GM21390 (cell line): ENCODE measurements at regions not wholly inside any gene's neighbourhood (a gene's known extent, or its start where the extent isn't known, plus 50 kb on each side); places are given as distances from the start of the nearest gene placed in this dataset.

ENCODE experiments used
- ATAC-seq: cut with Tn5 transposase; IDR thresholded peaks from one replicate; pipeline ENCODE4 v1.9.1; 2021; ENCODE audit not compliant: unreplicated experiment

DNA sequence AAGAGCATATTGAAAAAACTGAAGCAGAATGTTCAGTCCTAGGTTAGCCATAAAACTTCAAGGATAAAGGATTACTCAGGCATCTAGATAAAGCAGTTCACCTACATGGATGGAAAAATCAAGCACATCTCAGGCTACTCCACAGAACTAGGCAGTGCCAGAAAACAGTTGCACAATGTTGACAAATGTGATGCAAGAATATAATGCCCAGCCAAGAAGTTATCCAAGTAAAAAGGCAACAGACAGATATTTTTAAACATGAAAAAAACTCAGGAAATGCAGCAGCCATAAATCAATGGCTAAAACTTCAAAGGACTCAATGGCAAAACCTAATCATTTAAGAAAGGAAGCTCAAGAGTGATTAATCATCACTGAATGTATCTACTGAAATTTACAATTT, 456.0 kb upstream of the FAM241A start:
- no peak for ATAC-seq

DNA sequence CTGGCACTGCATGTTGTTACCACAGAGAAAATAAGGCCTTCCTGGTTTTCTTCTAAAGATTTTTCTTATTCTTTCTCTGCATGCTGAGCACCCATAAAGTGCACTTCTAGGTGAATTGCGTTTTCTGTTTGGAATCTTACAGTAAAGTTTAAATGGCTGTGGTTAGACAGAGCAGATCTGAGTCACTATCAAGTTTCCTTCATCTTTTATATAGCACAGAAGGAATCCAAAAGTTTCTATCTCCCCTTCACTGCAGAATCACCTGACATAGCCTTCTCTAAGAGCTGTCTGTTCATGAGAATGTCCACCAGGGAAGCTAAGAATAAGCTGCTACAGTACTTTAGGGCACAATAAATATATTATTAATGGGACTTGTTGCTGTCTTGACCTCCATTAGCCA, 455.5 kb upstream of the FAM241A start:
- ATAC-seq, result no peak

DNA sequence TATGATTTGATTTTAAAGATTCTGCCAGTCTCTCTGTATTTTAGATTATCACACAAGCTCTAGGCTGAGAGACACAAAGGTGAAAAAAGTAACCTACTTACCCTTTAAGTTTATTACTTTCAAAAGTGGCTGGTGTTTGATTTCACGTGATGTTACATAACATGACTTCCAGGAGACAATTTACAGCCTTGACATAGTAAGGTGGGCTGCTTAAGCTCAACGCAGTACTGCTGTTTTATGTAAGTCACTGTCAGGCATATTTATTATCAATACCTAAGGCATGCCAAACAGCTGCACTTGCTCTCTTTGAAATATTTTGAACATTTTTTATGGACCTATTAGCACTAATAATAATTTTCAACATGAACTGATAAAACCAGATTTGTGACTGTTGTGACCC, 451.5 kb upstream of the FAM241A start:
- ATAC-seq, result no peak

DNA sequence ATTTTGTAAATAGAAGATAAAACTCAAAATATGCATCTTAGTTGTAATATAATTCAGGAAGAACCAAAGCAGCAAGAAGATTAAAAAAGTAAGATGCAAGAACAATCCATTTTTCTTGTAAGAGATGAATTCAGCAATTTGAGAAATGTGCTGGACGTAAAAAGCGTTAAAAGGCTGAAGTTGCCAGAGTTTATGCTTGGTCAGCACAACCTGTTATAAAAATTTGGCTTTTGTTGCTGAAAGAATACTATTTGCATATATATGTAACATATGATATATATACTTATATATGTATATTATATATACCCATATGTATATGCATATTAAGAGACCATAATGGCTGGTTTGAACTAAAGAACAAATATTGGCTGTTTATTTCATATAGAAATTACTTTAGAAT, 449.6 kb upstream of the FAM241A start:
- ATAC-seq, result no peak

DNA sequence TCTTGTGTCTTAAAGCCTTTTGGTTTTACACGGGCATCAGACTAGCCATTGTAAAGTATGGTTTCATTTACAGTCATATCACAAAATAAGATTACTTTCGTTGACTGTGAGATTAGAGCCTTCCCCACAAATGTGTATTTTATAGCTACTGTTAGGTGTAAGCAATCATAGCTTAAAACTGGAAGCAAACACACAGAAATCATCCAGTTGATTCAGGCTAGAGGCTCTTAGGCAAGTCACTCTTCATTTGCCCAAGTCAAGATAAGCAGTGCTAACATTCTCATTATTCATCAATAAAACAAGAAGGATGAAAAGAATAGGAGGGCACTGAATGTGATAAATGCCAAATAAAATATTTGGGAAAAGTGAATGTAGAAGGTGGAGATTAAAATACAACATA, 448.7 kb upstream of the FAM241A start:
- no peak for ATAC-seq

DNA sequence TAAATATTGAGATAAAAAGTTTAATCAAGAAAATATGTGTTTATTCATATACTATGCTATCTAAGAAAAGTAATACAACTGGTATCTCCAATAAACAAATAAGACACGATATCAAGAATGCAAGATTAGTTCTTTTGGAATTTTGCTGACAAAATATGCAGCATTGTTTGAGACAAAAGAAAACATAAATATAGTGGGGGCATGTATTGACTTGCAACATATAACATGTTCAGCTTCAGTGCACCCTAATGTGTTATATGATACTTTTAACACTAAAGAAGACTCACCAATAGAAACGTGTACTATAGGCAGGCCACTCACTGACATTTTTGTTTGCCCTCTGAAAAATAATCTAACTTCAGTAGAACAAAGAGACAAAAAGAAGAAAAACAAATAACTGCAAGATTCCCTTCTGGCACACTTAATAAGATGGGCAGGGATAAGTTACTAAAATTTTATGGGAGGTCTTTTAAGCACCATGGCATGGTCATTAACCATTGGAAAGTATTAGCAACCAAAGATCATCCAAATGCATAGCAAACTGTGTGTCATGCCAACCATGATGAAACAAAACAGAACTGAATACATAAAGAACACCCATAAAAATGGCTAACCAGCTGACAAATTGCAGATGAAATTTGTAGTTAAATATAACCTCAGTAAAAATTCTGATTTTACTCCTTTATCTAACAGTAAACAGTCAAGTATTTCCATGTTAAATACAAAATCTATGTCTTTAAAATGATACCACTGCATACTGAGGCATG, 447.9 kb upstream of the FAM241A start:
- no peak for ATAC-seq

DNA sequence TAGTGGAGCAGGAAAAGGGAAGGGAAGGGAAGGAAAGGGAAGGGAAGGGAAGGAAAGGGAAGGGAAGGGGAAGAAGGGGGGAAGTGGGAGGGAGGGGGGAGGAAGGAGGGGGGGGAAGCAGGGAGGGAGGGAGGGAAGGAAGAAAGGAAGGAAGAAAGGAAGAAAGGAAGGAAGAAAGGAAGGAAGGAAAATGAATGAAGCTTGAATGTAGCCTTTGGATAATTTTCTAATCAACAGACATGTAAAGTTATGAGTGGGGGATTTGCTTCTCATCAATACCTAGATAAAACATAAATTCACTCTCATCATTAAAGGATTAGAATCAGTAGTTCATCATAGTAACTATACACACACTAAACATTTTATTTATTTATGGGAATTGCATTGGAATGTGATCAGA, 446.9 kb upstream of the FAM241A start:
- ATAC-seq, result no peak

DNA sequence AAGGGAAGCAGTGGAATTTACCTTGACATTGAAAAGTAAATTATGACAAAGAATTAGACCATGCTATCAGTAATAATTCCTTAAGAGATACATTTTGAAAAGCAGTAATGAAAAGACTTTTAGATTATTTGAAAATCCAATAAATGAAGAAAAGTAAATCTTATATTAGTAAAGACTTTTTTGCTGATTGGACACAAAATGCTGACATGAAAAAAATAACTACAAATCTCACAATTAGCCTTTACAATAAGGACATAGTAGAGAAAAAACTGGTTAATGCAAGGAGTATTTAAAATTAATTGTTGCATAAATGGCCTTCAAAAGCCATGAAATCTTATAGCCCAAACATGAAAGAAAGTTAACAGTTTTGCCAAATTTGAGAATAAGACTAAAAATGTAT, 446.1 kb upstream of the FAM241A start:
- no peak for ATAC-seq

DNA sequence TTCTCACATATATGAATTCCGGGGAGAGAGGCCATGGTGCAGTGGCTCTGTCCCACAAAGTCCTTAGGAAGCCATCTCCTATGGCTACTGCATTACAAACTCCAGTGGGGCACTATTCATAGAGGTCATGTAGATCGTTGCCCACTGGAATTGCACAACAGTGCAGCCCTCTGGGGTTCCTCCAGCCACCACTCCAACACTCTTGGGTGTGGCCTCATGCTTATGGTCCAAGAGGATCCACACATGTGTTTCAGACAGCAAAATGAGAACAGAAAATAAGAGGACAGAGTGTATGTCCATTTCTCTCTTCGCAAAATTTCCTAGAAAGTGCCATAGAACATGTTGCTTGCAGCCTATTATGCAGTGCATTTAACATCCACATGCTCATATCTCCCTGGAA, 444.2 kb upstream of the FAM241A start:
- ATAC-seq, result no peak

DNA sequence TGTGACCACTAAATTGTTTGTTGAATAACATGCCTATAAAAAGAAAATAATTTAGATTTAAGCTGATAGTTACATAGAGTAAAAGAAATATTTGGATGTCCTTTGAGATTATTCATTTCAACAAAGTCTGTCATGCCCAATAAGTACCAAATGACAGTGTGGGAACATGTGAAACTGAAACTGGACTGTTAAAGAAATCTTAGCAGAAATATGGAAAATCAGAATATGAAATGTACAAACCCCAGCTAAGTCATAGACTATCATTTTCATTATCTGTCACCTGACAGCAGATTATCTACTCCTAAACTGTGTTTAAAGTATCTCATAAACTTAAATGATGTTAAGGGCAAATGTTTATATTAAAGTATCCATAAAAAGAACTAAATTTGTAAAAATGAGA, 437.8 kb upstream of the FAM241A start:
- ATAC-seq, result no peak

DNA sequence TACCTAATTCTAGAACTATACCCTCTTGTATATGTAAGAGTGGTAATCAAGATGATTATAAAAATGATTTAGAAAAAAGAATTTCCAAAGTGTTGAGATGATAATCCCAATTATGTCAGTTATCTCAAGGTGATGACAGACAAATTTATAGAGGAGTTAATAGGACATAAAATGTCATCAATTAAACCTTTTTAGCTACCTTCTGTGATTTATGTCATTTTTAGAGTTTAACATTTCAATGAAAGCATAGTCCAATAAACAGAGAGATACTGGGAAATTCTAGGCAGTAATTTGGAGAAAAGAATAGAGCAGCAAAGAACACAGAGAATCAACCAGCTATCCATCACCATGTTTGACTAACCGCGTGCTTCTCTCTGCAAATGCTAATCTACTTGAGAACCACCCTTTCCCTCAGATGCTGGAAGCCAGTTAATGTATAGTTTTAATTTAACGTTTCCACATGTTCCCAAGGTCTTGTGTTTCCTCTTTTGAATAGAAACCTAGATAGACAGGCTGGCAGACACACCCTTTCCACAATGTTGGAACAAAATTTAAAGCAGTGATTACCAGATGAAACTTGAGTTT, 433.1 kb upstream of the FAM241A start:
- no peak for ATAC-seq

DNA sequence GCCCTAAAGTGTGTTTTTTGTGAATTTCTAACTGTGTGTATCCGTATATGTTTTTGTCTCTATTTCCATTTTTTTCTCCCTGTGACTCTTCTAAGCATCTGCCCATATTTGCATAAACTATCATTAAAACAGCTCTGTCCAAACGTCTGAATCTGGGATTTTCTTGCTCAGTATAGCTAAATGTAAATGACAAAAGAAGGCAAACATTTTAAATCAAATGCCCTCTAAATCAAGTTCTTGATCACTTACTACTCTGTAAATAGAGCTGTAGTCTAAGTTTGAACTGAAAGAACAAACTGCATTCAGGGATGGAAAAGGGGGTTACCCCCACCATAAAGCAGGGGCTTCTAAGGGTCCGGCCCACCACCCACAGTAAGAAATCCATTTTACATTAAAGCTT, 432.0 kb upstream of the FAM241A start:
- ATAC-seq, result no peak

DNA sequence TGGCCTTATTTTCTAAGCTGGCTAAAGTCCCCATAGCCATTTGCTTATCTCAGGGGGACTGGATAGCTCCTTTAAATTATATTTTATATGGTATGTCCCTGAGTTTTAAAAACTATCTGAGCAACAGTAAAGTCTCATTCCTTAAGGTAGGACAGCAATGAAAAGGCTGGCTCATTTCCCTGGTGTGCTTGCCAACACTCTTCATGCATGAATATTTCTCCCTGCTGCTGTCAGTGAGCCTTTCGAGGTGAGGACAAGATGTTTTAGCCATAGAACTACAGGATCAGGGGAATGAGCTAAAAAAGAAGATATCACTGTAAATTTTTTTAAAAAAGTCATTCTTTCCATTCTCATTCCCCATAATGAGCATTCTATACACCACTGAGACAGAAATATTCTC, 427.3 kb upstream of the FAM241A start:
- no peak for ATAC-seq

DNA sequence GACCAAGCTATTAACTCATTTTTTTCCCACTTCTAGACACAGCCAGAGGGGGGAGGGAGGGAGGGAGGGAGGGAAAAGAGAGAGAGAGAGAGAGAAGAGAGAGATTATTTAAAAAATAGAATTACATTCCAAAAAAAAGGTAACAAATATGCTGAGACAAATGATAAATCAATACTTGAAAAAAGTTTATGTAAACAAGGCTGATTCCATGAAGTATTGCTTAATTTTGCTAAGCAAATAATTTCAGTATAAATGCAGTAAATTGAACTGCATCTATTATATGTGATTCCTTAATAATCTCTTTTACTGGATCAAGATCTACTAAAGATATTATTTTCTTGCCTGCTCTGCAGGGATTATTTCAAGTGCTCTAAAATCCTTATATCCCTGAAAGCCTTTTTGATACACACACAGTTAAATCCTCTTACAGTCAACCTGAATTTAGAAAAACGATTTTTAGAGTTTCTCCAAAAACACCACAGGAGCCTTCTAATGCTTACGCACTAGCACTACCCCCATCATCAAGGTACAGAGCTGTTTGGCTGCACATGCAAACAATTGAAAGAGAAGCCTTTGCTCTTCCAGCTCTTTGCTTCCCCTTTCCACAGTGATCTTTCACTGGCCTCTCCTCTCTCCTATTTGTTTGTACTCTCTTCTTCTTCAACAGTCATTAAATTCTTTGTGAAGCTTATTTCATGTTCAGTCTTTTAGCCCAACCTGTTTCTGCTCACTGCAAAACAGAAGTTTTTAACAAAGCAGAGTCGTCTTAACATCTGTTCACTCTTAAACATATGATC, 426.3 kb upstream of the FAM241A start:
- ATAC-seq, result no peak

DNA sequence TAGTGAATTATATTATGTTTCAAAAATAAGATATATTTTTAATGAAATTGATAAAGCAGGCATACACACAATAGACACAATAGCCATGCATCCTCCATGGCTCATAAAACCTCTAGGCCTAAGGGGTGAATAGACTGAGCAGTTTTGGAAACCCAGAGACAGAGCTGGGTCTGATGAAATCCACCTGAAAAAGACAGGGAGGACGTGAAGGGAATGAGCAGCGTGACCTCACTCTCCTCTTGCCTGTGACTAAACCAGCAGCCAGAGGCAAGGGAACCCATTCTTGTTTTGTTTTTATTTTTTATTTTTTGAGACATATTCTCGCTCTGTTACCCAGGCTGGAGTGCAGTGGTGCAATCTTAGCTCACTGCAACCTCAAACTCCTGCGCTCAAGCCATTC, 424.4 kb upstream of the FAM241A start:
- no peak for ATAC-seq

DNA sequence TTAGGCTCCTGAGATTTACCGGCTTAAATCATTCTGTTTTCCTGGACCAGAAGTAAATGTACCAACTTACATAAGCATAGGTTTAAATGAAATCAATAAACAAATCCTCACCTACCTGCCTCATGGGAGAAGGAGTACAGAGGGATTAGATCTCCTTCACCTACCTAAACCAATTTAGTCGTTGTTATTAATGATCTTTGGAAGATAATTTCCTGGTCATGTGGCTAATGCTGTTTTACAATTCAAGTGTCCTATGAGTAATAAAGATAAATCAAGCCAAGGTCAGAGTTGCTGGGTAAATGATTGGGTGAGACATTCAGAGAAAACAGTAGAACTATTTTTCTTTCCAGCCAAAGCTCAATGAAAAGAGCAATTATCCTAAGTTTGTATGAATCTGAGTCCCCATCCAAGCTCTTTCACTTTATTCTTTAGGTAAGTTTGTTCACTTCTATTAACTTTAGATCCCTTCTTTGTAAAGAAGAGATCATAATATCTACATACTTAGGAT, 423.0 kb upstream of the FAM241A start:
- ATAC-seq, result no peak

DNA sequence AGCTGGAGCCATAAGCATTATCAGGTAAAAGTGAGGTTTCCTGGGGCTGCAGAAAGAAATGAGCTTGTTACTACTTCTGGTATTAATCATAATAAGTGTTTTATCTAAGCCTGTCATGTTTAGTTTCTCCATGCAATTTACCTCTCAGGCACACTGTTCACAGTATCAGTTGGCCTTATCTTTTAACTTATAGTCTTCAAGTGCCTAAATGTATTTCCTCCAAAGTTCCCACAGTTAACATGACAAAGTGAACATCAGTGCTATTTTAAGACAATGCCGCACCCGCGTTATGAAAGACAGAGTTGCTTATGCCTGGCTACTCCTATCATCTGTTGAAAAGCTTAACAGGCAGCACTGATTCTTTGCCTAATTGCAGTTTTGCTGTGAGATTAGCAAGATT, 408.7 kb upstream of the FAM241A start:
- ATAC-seq, result no peak

DNA sequence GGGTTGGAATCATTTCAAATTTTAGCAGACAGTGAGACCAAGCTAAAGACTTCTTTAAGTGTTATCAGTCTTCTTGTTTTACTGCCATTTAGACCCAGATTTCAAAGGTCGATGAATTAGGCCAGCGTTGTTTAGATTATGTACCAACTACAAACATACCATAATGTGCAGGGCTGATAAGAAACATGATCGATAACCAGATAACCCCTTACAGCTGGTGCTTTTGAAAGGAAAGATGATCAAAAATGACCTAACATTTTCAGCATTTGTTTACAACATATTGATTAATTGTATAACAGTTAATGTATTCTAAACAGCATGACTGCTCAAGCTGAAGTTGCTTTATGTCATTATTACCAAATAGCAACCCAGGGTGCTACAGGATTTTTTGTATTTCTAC, 400.4 kb upstream of the FAM241A start:
- ATAC-seq, result no peak

DNA sequence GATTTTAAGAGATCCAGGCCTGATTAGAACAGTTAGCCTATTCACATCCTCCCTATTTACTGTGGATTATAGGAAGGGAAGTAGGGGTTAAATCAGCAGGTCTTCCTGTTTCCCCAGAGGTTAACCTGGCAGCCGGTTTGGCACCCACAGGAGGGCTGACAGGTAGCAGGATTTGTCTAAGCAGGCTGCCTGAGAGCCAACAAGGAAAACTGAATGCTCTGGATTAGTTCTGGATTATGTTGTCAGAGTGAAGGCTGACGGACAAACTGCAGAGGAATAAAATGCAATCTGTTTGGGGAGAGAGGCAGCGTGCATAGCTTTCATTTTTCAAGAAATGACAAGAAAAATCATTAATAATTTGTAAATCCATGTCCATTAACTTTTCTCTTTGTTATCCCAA, 397.1 kb upstream of the FAM241A start:
- no peak for ATAC-seq

DNA sequence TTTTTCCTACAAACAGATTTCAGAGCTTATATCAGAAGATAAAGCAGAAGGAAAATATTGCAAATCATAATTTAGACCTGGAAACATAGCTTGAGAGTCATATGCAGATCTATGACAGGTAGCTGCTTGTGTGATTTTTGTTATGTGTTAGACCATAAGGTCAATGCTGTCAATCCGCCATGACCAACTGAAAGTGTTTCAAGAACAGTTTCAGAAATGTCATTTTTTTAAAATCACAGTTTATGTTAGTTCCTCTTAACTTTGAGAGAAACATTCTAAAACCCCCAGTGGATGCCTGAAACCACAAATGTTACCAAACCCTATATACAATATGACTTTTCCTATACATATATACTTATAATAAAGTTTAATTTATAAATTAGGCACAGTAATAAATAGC, 391.3 kb upstream of the FAM241A start:
- no peak for ATAC-seq

DNA sequence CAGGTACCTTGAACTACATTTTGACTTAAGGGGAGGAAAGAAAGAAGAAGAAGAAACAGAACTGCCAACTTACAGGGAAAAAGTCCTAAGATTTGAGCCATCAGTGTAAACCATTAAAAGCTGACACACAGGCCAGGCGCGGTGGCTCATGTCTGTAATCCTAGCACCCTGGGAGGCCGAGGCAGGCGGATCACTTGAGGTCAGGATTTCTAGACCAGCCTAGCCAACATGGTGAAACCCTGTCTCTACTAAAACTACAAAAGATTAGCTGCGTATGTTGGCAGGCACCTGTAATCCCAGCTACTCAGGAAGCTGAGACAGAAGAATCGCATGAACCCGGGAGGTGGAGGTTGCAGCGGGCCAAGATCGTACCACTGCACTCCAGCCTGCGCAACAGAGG, 389.7 kb upstream of the FAM241A start:
- ATAC-seq, result no peak

DNA sequence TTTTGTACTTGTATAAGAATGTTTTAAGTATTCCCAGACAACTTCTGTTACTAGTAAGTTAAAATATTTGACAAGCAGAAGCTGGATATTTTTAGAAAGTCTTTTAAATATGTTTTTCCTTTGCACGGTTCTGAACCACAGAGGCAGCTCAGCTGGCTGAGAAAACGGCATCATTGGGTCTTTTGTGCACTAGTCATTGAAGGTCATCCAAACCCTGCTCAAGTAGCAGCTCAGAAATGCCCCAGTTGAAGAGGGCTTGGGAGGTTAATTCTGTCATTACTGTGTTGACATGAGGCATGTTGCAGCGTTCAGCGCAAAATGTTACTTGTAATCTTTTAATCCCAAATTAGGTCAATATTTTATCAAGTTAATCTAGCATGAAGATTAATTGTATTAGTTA, 383.7 kb upstream of the FAM241A start:
- no peak for ATAC-seq
